ENCODE measurements at regions not wholly inside any gene's neighbourhood (a gene's known extent, or its start where the extent isn't known, plus 50 kb on each side); places are given as distances from the start of the nearest gene placed in this dataset.

DNA sequence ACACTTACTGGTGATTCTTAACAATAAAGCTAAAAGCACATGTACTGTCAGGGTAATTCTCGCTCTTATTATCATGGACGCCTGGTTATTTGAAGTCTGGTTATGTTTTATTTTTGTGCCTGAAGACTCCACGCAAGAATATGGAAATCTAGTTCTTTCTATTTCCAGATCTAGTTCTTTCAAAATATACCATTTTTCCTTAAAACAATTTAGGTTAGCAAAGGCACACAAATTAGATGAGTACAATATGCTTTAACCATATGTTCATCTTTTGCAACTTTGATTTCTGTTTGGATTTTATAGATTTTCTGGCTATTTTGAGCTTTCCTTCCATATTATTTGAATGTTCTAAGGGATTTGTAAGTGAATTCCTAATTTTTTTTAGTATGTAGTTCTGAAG is 1783.1 kb downstream of the PCDH7 start:
- TF ChIP-seq, protein P1, sequence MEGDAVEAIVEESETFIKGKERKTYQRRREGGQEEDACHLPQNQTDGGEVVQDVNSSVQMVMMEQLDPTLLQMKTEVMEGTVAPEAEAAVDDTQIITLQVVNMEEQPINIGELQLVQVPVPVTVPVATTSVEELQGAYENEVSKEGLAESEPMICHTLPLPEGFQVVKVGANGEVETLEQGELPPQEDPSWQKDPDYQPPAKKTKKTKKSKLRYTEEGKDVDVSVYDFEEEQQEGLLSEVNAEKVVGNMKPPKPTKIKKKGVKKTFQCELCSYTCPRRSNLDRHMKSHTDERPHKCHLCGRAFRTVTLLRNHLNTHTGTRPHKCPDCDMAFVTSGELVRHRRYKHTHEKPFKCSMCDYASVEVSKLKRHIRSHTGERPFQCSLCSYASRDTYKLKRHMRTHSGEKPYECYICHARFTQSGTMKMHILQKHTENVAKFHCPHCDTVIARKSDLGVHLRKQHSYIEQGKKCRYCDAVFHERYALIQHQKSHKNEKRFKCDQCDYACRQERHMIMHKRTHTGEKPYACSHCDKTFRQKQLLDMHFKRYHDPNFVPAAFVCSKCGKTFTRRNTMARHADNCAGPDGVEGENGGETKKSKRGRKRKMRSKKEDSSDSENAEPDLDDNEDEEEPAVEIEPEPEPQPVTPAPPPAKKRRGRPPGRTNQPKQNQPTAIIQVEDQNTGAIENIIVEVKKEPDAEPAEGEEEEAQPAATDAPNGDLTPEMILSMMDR (IDR thresholded peaks at IDR 0.05): no peak
- no peak for TF ChIP-seq ZFX (IDR thresholded peaks at IDR 0.05; ENCODE audit: borderline replicate concordance)

All from 22Rv1 (cell line).